GM18868 (cell line): ENCODE measurements at regions not wholly inside any gene's neighbourhood (a gene's known extent, or its start where the extent isn't known, plus 50 kb on each side); places are given as distances from the start of the nearest gene placed in this dataset.

Source experiments
- ATAC-seq: cut with Tn5 transposase; IDR thresholded peaks from one replicate; pipeline ENCODE4 v1.9.1; 2021; ENCODE audit warnings: mild to moderate bottlenecking, moderate library complexity; ENCODE audit not compliant: unreplicated experiment

DNA sequence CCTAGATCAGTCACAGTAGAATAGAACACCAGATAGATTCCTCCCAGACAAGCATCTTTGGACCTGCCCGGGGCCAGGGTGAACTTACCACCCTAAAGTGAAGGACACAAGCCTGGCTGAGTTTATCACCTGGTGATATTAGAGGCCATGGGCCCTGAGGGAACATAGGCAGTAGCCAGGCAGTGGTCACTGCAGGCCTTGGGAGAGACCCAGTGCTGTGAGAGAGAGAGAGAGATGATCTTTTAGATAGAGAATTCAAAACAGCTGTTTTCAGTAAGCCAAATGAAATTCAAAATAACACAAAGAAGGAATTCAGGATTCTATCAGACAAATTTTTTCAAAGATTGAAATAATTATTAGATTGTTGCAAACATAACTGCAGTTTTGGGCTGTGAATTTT, 1679.9 kb downstream of the EFNB2 start:
- no peak for ATAC-seq

DNA sequence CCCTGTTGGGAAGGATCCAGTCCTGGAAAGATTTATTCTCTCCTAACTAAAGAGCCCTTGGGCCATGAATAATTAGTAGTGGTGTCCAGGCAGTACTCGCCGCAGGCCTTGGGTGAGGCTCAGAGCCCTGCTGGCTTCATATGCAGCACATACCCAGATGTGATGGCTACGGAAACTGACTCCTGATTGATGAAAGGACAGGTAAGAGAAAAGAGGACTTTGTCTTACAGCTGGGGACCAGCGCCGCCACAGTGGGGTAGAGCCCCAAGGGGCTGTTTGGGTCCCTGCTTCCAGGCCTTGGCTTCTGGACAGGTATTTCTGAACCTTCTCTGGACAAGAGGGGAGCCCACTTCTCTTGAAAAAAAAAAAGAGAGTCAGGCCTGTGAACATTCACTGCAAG, 1680.8 kb downstream of the EFNB2 start:
- no peak for ATAC-seq

DNA sequence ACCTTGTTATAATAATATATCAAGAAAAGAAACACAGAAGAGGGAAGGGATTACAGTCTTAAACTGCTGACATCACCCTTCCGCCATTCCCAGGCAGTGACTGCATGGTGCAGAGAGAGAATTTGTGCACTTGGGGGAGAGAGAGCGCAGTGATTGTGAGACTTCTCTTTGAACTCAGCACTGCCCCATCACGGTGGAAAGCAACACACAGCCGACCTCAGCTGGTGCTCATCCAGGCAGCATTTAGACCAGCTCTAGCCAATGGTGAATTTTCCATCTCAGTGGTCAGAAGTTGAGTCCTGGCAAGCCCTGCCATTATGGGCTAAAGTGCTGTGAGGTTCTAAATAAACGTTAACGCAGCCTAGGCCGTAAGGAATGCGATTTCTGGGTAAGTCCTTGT, 1681.5 kb downstream of the EFNB2 start:
- no peak for ATAC-seq

DNA sequence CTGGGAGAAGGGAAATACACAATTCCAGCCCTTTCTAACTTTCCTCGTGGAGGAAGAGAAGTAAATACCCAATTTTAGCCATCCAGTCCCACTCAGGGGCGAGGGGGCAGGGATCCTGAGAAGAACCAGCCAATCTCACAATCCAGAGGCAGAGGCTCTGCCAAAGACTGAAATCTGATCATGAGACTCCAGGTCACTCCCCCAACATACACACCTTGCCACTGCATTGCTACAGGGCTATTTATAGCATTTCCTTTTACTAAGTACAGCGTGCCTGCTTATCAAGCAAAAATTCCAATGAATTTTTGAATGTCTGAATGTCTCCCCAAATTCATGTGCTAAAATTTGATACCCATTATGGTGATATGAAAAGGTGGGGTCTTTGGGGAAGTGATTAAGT, 1687.5 kb downstream of the EFNB2 start:
- no peak for ATAC-seq

DNA sequence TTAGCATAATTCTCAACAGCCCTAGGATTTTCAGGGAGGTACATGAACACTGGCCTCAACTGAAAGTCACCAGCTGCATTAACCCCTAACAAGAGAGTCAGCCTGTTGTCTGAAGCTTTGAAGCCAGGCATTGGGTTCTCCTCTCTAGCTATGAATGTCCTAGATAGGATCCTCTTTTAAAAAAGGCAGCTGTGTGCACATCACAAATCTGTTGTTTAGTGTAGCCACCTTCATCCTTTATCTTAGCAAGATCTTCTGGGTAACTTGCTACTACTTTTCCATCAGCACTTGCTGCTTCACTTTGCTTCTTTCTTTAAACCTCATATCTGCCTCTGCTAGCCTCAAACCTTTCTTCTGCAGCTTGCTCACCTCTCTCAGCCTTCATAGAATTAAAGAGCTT, 1692.1 kb downstream of the EFNB2 start:
- ATAC-seq: no peak

DNA sequence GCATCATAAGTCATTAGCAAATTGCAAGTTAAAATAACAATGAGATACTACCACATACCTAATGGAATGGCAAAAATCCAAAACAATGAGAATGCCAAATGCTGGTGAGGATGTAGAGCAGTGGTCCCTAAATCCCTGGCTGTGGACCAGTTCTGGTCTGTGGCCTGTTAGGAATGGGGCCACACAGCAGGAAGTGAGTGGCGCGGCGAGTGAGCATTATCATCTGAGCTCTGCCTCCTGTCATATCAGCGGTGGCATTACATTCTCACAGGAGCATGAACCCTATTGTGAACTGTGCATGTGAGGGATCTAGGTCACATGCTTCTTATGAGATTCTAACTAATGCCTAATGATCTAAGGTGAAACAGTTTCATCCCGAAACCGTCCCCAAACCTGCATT, 1694.4 kb downstream of the EFNB2 start:
- no peak for ATAC-seq

DNA sequence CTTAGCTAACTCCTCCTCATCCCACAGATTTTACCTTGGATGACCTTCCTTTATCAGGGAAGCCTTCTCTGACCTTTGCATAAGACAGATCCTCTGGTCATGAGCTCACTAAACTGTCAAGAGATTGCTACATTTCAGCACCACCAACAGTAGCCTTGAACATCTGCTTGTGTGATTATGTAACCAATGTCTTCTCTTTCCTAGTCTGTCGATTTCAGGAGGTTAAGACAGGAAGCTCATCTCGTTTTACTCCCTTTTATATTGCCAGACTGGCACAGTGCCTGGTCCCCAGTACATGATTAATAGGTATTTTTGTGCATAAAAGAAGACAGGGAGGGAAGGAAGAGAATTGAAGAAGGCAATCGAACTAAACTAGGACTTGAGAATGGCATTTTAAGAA, 1697.7 kb downstream of the EFNB2 start:
- no peak for ATAC-seq

DNA sequence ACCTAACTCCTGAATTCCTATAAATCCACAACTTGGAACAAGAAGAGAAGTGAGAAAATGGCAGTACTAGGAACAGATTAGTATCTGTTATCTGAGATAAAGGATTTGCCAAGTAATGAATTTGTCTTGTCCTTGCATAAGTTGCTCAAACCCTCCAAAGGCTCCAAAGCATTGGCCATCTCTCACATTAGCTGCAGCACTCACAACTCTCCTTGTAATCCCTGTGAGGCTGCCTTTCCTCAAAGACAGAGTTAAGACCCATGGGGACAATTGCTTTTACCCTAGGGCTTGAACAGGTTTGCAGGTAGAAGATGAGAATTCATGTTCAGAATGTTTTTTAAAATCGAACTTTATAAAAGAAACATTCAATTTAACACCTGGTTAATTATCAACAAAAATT, 1702.2 kb downstream of the EFNB2 start:
- ATAC-seq: no peak

DNA sequence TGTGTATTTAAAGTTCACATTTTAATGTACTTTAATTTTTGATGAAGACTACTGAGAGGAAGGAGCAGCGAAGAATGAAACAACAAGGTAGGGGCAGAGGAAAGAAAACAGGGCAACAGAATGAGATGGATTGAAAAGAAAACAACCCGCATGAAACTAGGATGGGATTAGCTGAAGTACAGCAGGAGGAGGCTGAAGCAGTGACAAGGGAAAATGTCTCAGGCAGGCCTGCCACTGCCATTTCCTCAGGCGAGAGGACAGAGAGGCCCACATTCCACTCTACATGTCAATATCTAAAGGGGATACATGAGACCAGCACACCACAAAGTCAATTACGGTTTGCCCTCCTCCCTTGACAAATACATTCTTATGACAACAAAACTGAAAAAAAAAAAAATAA, 1703.2 kb downstream of the EFNB2 start:
- ATAC-seq: no peak

DNA sequence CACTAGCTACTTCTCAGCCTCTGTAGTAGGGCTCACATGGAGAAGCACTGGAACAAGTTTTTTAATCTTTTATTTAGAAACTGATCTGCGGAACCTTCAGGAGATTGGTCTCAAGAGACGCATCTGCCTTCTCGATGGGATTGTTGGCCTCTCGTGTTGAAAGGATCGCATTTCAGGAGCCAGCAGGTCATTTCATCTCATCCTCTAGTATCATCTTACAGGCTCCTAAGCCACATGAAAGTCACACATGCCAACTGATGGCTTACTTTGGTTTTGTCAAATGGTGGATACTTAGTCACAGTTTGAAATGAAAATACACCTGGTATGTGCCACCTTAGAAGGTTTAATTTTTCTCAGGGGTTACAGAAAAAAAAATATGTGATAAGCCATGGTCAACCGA, 1703.6 kb downstream of the EFNB2 start:
- no peak for ATAC-seq

DNA sequence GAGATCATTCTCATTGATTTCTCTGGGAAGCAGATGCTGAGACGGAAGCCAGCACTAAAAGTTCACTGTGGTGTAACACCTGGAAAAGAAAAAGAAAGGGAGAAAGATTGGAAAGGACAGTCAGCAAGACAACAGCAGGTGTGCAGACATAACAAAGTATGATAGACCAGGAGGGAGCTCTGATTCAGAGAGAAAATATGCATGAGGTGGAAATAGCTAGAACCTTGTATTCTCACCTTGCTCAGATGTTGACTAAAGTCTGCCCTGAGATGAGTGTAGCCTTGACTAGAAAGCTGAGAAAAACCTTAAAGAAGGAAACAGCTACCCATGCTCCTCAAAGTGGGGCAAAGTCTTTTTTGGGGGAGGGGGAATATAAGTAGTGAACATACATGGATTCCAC, 1711.8 kb downstream of the EFNB2 start:
- no peak for ATAC-seq

DNA sequence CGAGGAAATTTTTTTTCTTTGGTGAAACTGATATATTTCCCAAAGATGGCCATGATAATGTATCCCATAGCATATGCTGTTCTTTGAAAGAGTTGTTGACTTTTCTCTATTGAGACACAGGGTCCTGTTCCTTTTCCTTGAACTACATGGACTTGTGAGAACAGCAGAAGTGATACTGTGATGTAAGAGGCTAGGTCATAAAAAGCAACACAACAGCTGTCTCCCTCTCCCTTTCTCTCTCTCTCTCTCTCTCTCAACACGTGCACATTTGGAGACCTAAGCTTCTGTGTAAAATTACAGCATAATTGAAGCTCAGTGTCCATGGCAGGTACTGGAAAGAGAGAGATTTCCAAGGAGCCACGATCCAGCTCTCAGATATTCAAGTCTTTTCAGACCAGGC, 1712.4 kb downstream of the EFNB2 start:
- ATAC-seq: no peak

DNA sequence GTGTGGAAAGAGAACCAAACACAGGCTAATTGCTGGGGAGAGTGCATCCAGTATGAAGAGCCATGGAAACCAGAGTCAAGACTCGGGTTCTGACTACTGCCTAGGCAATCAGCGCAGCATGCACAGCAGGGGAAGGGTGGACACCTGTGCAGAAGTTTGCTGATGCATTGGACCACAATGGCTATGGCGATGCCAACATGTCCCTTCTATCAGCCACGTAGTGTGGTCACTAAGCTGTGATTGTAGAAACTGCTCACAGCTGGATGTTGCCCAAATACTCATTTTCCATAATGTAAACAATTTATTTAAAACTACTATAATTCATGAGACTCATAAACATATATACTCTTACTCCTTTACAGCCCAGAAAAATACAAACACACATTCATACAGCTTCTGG, 1718.2 kb downstream of the EFNB2 start:
- ATAC-seq: no peak

DNA sequence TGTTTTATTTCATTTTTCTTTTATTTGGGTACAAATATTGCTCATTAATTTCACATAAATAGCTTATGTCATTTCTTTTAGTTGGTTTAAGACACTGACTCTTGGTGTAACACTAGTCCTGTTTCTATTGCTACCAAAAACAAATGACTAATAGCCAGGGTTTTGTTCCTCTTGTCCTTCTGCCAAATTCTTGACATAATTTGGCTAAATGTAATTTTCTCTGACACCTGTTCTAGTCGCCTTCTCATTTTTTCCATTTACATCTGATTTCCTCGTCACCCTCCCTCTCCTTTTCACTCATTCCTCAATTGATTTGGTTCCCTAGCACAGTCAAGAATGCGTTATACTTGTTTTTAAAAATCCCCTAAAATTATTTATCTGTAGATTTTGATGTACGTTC, 1718.7 kb downstream of the EFNB2 start:
- no peak for ATAC-seq

DNA sequence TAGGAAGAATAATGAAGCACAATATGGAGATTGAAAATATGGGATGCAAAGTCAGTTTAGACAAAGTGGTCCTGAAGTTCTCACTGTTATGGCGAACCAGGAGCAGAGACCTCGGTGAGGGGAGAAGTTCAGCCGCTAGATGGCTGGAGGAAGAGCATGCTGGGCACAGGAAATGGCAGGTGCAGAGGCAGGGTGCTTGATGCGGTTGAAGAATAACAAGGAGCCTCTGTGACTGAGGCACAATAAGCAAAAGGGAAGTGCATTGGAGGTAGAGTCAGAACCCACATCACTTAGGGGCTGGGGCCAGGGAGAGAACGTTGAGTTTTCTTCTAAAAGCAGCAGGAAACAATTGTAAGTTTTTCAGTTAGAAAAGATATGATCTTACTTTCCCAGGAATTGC, 1725.2 kb downstream of the EFNB2 start:
- ATAC-seq: no peak

DNA sequence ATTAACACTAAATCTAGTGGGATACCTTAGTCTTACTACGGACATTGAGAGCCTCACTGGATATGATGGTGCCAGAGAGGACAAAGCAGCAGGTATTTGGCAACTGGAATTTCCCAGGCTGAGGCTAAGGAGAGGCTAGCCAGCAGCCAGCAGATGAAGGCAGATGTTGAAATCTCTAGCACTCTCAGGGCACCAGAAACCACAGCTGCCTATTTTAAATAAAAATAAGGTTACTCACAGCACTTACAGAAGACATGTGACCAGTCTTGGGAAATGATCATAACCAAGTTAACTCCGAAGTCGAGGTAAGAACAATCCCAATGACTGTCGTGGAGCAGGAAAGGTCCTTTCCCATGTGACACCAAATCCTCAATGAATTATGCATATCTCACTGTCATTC, 1726.0 kb downstream of the EFNB2 start:
- no peak for ATAC-seq

DNA sequence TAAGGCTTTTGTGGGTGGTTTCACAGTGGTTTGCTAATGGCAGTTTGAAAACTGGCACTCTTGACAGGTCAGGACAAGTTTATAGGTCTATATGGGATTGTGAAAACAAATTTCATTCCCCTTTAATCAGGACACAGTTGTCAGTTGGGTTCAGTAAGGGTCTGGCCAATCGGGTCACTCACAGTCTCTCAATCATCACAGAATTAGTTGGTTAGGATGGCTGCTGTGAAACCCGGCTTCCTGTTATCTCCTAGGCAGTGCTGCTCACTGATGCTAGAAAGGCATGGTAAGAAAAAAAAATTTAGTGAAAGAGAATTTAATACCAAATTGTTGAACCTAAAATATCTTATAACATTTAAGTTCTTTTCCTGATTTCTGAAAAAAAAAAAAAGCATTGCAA, 1730.1 kb downstream of the EFNB2 start:
- no peak for ATAC-seq

DNA sequence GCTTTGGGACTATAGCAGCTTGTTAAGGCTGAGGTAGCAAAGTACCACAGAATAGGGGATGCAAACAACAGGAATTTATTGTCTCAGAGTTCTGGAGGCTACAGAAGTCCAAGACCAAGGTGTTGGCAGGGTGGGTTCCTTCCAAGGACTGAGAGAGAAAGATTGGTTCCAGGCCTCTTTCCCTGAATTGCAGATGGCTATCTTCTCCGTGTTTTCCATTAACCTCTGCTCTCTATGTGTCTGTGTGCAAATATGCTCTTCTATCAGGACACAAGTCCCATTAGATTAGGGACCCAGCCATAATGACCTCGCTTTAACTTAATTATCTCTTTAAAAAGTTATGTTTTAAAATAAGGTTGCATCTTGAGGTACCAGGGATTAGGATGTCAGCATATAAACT, 1732.9 kb upstream of the SLC10A2 start:
- no peak for ATAC-seq

DNA sequence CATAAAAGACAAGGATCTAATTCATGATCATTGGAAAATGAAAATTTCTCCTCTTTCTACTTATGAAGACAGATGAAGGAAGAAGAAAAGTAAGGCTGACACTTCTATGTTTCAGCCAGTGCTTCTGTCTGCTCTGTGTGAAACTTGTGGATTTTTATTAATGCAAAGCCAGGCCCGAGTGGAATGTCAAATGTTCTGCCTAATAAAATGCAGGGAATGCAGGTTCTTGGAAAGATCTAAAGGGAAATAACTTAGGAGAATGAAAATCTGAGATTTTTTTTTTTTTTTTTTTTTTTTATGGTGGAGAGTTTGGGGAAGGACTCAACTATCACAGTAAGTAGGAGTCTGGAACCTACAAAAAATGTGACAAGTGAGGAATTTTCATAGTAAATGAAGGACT, 1732.3 kb upstream of the SLC10A2 start:
- no peak for ATAC-seq

DNA sequence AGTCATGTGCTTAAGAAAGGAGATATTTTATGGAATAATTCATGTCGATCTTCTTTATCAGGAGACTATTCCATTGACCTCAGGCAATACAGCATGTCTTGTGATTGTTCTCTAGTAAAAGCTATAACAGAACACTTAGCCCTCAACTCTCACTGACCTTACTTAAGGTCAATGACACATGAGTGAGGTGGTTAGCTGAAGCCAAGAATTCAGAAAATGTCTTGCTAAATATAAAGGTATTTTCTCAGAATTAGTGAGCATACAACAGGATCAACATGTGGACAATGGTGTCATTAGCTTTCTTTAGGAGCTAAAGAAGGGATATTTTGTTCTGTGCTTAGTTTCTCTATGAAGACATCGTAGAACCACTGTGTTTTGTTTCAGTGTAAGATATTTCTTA, 1730.4 kb upstream of the SLC10A2 start:
- no peak for ATAC-seq

DNA sequence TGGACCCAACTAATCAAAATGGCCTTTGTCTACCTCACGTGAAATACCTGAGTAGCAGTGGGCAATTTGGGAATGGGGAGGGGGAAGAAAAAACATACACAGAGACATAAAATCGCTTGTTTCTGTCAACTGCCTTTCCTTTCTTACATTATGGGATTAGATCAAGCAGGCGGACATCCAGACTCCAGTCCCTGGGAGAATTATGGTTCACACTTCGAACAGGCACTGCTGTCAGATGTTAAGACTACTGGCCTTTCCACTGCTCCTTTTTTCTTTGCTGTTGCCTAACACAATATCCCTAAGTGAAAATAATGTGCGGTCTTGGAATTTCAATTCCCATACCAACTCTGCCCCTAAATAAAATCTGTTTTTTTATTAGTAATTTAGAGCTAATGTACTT, 1719.7 kb upstream of the SLC10A2 start:
- no peak for ATAC-seq

DNA sequence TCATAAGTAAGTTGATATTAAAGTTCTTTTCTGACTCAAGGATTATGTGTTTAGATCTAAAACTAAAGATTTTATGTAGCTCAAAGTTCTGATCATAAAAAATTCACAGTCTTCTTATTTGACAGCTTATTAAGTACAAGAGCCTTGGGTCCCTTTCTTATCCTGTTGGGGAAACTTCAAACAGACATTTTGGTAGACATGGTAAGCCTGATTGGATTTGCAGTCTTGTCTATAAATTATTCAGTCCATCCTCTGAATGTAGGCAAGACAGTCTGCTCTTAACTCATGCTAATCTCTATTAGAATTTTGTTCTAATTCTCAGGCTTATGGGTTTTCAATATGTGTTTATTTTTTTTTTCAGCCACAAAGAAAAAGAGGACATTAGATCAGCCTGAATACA, 1718.7 kb upstream of the SLC10A2 start:
- ATAC-seq: no peak

DNA sequence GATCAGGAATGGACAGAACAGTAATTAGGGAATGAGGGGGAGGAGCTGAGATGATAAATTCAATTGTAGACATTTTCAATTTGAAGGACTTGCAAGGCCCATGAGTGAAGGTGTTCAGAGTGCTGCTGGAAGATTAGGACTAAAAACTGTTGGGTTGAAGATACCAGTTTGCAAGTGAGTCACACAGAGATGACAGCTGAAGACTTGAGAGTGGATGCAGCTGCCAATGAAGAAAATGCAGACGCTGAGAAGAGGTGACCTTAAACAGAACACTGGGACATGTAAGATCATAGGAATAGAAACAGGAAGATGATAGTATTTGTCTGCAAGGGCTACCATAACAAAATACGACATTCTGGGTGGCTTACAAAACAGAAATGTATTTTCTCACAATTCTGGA, 1716.5 kb upstream of the SLC10A2 start:
- no peak for ATAC-seq

DNA sequence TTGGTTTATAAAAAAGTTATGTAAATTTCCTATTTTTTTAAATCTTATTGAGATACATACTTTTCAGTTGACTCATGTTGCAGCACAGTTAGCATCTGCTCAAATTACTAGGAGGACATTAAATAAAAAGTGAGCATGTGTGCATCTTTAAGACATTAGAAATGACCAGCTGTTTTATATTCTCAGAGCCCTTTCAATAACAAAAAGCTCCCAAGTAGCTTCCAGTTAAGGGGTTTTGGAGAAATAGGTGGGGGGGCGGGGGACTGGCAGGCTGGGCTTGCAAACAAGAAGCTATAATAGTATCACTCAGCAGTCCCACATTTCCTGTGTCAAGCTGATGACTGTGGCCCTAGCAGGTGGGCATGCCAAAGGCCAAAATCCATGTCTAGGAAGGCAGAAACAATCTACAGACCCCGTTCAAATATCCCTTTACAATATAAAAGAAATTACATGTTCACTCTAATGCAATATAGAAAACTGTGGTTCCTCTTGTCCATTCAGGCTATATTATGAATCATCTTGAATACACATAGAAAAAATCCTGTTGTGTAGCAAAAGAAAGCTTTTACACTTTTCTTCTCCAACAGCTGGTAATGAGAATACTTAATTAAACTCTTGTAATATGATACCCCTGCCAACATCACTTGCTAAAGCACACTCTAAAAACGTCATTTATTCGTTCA, 1713.2 kb upstream of the SLC10A2 start:
- no peak for ATAC-seq
